Iris pigment epithelial cell (primary cell): ENCODE measurements at regions not wholly inside any gene's neighbourhood (a gene's known extent, or its start where the extent isn't known, plus 50 kb on each side); places are given as distances from the start of the nearest gene placed in this dataset.
A peak's percentile ranks its signal among the peaks of the same experiment; 100 is the strongest.

Experiments used
- DNase-seq: peaks from one replicate; pipeline ENCODE4 v3.0.0-alpha.2; 2011; ENCODE audit warnings: low read depth

- DNase-seq, result no peak
Observed at GRCh38 chr13:67664502-67664901, 434.4 kb upstream of the PCDH9 start.

- no peak for DNase-seq
Observed at GRCh38 chr13:67662997-67663396, 432.9 kb upstream of the PCDH9 start.

- no peak for DNase-seq
Observed at GRCh38 chr13:67652887-67653286, 422.8 kb upstream of the PCDH9 start.

DNA sequence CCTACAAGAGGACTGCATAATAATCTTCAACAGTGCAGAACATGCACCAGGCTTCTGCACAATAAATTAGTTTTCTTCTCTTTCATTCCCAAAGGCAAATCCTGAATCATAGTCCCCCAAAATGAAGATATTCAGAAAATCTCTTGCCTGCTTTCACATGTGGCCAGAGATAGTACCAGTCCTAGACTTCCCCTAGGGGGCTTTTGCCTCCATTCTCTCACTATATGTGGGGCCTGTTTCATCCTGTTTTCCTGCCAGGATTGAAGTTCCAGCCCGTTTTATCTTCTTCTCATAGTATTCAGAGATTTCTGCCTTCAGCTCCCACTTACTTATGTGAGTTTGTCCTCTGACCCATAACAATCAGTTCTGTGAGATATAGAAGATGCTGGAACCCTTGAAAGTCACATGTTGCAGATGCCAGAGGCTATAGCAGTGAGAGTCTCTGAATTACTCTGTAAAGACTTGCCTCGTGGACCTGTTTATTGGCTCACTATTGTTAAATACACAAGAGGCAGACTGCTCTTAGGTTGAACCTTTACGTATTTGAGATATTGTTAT lies 421.9 kb upstream of the PCDH9 start:
- DNase-seq, result no peak

GRCh38 chr13:67650471-67650870 lies 420.3 kb upstream of the PCDH9 start:
- peak; percentile 27 for DNase-seq

- no peak for DNase-seq
Observed at GRCh38 chr13:67645874-67646467, 415.8 kb upstream of the PCDH9 start.

DNA sequence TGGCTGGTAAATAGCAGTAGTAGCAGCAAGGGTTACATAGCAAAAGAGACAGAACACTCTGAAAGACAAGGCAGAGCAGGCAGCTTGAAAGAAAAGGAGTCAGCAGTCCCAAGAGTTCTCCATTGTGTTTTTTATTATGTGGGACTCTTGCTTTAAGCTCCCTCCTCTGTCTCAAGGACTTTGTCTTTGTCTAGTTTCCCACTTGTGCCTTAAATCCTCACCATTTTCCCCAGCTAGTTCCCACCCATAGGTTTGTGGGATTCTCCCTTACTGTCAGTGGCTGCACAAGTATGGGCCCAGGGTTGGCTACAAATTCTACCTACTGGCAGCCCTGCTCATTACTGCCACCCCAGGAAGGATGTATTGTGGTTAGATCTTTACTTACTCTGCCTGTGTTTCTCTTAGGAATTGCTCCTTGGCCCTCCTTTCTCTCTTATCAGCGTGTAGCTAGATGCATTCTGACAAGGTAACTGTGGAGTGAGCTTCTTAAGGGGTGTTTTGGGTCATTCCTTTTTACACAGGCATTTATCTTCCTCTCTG lies 413.4 kb upstream of the PCDH9 start:
- DNase-seq, result no peak

DNA sequence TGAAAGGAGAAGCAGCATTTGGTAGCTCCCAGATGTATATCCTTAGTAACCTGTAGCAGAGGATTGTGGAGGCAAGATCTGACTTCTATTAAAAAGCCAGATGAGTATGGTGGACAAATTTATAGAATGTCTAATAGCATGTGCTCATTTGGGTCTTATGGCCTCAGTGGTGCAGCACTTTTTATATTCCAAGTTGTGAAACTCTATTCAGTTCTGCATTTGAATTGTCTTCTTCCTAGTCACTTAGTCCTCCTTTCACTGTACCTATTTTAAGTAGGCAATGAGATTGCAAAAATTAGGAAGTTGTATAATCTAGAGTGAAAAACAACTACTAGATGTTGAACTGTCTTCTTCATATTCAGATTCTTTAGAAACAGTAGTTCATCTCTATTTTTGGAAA lies 412.5 kb upstream of the PCDH9 start:
- no peak for DNase-seq

DNA sequence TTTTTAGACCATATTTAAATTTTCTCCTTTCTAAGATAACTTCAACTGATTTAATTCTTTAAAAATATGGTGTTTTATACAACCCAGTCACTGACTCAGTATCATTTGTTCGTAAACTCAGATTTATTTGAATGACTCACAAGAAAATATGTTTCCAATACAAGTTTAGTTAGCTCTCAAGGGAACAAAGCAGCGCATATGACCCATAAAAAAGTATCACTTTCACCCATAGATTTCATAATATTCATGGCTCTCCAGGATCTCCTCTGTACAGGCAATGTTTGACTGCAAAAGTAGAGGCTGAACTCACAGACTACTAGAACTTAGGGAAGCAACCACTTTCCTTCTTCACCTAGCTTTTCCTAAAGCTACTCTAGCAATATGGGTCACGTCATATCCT lies 405.6 kb upstream of the PCDH9 start:
- peak; percentile 13 for DNase-seq

DNA sequence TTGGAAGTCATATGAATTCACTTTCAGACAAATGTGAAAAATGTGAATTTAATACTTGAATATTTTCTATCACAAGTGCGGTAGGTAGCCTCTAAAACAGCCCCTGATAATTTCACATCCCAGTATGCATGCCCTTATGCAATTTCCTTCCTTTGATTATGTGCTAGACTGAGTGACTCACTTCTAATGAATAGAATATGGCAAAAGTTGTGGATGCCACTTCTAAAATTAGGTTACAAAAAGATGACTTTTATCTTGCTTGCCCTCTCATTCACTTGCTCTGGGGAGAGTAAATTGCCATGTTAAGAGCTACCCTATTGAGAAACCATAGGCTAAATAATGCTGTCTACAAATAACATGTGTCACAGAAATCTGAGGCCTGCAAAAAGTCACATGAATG lies 402.5 kb upstream of the PCDH9 start:
- peak; percentile 47 for DNase-seq

DNA sequence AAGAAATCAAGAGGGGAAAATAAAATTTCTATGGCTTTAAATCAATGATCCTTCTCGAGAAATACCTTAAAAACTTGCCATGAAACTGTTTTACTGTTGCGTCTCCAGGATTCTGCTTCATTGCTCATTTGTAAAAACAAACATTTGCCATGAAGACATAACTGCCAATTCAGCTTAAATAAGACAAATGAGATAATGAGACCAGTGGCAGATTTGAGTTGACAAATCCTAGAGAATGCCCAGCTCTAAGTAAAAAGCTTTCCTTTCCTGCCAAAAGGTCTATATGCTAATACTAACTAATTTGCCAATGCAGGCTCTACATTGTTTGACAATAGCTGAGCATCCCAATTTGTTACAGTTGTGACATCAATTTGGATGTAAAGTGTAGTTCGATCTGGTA lies 400.5 kb upstream of the PCDH9 start:
- DNase-seq, result no peak

DNA sequence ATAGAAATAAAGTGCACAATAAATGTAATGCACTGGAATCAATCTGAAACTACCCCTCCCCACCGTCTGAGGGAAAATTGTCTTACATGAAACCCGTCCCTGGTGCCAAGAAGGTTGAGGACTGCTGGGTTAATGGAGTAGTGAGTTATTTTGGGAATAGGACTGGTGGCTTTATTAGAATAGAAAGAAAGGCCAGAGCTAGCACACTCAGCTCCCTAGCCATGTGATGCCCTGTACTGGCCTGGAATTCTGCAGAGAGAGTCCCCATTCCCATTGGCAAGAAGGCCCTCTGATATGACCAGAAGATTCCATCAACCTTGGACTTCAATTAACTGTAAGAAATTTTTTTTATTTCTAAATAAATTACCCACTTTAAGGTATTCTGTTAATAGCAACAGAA lies 393.5 kb upstream of the PCDH9 start:
- DNase-seq, result no peak

GRCh38 chr13:67620665-67621064 lies 390.5 kb upstream of the PCDH9 start:
- peak; percentile 67 for DNase-seq

GRCh38 chr13:67619995-67620380 lies 389.9 kb upstream of the PCDH9 start:
- DNase-seq, result peak; percentile 55

- DNase-seq, result peak; percentile 70
Observed at GRCh38 chr13:67619351-67619994, 389.3 kb upstream of the PCDH9 start.

- DNase-seq, result no peak
Observed at GRCh38 chr13:67614579-67614978, 384.4 kb upstream of the PCDH9 start.

- no peak for DNase-seq
Observed at GRCh38 chr13:67614013-67614412, 383.9 kb upstream of the PCDH9 start.

DNA sequence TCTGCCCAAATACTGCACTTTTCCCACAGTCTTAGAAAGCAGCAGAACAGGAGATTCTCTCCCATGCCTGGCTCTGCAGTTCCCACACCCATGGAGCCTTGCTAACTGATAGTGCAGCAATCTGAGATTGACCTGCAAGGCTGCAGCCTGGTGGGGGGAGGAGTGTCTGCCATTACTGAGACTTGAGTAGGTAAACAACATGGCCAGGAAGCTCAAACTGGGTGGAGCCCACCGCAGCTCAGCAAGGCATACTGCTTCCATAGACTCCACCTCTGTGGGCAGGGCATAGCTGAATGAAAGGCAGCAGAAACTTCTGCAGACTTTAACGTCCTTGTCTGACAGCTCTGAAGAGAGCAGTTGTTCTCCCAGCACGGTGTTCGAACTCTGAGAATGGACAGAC lies 358.5 kb upstream of the PCDH9 start:
- DNase-seq, result no peak

DNA sequence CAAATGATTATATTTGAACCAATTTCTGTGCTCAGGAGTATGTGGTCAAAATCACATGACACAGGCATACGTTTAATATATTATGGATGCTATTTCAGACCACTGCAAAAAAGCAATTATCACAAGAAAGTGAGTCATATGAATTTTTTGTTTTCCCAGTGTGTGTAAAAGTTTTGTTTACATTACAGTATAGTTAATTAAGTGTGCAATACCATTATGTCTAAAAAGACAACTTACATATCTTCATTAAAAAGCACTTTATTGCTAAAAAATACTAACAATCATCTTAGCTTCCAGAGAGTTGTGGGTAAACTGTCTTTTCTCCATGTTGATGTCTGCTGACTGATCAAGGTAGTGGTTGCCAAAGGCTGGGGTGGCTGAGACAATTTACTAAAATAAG lies 347.2 kb upstream of the PCDH9 start:
- no peak for DNase-seq

- DNase-seq, result peak; percentile 89
Observed at GRCh38 chr13:67574320-67575233, 344.4 kb upstream of the PCDH9 start.

GRCh38 chr13:67568205-67568604 lies 338.1 kb upstream of the PCDH9 start:
- DNase-seq, result no peak

GRCh38 chr13:67557642-67558241 lies 327.6 kb upstream of the PCDH9 start:
- DNase-seq, result peak; percentile 6
